IPS DF 6.9 (cell line): ENCODE measurements at regions not wholly inside any gene's neighbourhood (a gene's known extent, or its start where the extent isn't known, plus 50 kb on each side); places are given as distances from the start of the nearest gene placed in this dataset.
A peak's percentile ranks its signal among the peaks of the same experiment; 100 is the strongest.

Experiments
- DNase-seq: peaks from one replicate; pipeline ENCODE4 v3.0.0-alpha.2; 2013; ENCODE audit warnings: low read depth, low spot score
- H3K27ac ChIP-seq: one replicate; pipeline ENCODE4 v1.5.1; 2013; ENCODE audit warnings: low read length, control low read depth
- H3K27me3 ChIP-seq: 2 replicates; pipeline ENCODE4 v1.6.1; 2013; ENCODE audit warnings: mild to moderate bottlenecking, low read length; ENCODE audit not compliant: control insufficient read depth, insufficient read depth
- H3K36me3 ChIP-seq: 2 replicates; pipeline ENCODE4 v1.6.1; 2013; ENCODE audit warnings: low read length; ENCODE audit not compliant: control insufficient read depth, insufficient read depth
- H3K4me1 ChIP-seq: 2 replicates; pipeline ENCODE4 v1.6.1; 2013; ENCODE audit warnings: low read length; ENCODE audit not compliant: control insufficient read depth, insufficient read depth
- H3K4me3 ChIP-seq: 2 replicates; pipeline ENCODE4 v1.5.1; 2013; ENCODE audit warnings: mild to moderate bottlenecking, low read length
- H3K9me3 ChIP-seq: 2 replicates; pipeline ENCODE4 v1.6.1; 2013; ENCODE audit warnings: low read length, inconsistent platforms; ENCODE audit not compliant: control insufficient read depth, insufficient read depth
- WGBS: extraction: QIAGEN DNeasy Blood & Tissue Kit; methylation state at CpG from one replicate; pipeline ENCODE4 v1.1.7; 2013; ENCODE audit warnings: mixed read lengths, missing lambda C conversion rate; ENCODE audit not compliant: insufficient read length, insufficient coverage; 5-methylcytosine and 5-hydroxymethylcytosine counted together

DNA sequence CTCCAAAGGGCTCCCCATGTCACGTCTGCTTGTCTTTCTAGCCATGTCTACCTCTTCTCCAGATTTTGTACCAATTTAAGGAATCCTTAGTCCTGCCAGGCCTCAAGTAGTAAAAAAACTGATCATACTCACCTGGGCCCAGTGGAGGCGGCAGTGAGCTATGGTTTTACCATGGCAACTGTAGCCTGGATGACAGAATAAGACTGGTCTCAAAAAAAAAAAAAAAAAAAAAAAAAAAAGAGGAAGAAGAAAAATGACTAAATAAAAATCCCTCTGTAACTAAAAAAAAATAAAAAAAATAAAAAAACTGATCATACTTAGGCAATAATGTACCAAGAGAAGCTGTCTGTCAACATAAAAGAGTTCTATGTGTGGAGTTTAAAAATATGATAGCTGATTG, 221.6 kb downstream of the NR4A2 start:
- H3K36me3 ChIP-seq, result no peaks in the 10 kb centered on the region
- H3K27ac ChIP-seq, result no peak overlapping the region
- no peak overlapping the region for H3K4me3 ChIP-seq
- H3K9me3 ChIP-seq, result no peaks in the 10 kb centered on the region
- H3K27me3 ChIP-seq, result no peaks in the 10 kb centered on the region
- WGBS, result no CpG with 5 or more reads among the region's 2 CpGs
- no peaks in the 10 kb centered on the region for H3K4me1 ChIP-seq
- DNase-seq, result no peak

DNA sequence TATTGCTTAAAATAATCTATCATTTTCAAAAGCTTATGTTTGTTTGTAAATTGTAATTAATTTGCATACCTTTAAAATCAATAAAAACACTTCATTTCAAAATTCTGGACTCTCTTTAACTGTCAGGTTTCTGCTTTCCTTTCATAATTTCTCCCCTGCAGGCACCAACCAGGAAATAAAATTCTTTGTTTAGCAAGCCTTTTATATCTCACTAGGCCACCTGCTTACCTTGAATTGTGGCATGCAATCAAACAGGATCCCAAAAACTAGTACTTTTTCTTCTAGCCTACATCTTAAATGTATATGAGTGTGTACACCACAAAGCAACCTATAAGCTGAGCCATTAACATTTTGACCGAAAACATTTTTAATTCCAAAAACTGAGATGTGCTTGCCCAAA, 233.1 kb downstream of the NR4A2 start:
- Histone ChIP-seq H3K4me1 (no peaks in the 10 kb centered on the region), H3K27ac (no peak overlapping the region), H3K36me3 (no peaks in the 10 kb centered on the region), H3K9me3 (no peaks in the 10 kb centered on the region), H3K4me3 (no peak overlapping the region), H3K27me3 (no peaks in the 10 kb centered on the region)
- no CpG with 5 or more reads among the region's 1 CpG for WGBS
- no peak for DNase-seq

DNA sequence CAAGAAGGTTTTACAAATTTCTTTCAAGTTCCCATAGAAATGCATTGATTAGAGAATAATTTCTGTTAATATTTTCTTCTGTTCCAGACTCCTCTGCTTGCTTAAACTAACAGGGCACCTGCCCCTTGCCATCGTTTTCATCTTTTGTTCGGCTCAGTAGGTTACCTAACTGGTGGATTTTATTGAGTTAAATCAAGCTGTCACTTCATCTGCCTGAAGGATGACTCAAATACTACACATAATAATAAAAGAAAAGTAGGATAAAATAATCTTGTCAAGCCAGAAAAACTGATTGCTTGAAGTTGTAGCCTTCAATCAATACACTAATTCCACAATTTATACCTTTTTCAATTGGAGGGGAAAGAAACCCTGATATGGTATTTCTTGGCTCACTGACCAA, 234.0 kb downstream of the NR4A2 start:
- Histone ChIP-seq H3K4me1 (no peaks in the 10 kb centered on the region), H3K4me3 (no peak overlapping the region), H3K27ac (no peak overlapping the region), H3K36me3 (no peaks in the 10 kb centered on the region), H3K27me3 (no peaks in the 10 kb centered on the region), H3K9me3 (no peaks in the 10 kb centered on the region)
- DNase-seq, result no peak
- no CpG with 5 or more reads among the region's 2 CpGs for whole genome bisulfite sequencing

- H3K4me1 ChIP-seq, result no peaks in the 10 kb centered on the region
- no peak overlapping the region for H3K27ac ChIP-seq
- no CpG with 5 or more reads among the region's 5 CpGs for WGBS
- H3K36me3 ChIP-seq, result no peaks in the 10 kb centered on the region
- no peak overlapping the region for H3K4me3 ChIP-seq
- H3K27me3 ChIP-seq, result no peaks in the 10 kb centered on the region
- H3K9me3 ChIP-seq, result no peaks in the 10 kb centered on the region
- no peak for DNase-seq
Measured at GRCh38 chr2:156088587-156088986, 243.9 kb downstream of the NR4A2 start.

DNA sequence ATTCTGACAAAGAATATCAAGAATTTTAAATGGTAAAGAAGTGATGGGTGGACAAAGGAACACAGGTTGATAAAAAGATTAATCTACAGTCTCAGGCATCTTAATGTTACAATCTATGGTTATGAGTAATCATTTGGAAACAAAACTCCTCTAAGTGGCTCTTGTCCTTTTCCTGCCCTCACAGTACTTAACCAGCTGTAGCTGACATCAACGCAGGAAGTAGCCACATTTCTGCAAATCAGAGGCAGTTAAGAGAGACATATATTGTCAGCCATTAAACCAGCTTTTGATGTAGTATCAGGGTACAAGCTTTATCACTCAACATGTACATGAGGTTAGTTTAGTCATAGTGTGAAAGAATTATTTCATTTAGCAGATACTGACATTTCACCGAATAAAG, 244.6 kb downstream of the NR4A2 start:
- Histone ChIP-seq H3K27me3 (no peaks in the 10 kb centered on the region), H3K36me3 (no peaks in the 10 kb centered on the region), H3K27ac (no peak overlapping the region), H3K4me1 (no peaks in the 10 kb centered on the region), H3K4me3 (no peak overlapping the region), H3K9me3 (no peaks in the 10 kb centered on the region)
- WGBS, result no CpG with 5 or more reads among the region's 2 CpGs
- no peak for DNase-seq

DNA sequence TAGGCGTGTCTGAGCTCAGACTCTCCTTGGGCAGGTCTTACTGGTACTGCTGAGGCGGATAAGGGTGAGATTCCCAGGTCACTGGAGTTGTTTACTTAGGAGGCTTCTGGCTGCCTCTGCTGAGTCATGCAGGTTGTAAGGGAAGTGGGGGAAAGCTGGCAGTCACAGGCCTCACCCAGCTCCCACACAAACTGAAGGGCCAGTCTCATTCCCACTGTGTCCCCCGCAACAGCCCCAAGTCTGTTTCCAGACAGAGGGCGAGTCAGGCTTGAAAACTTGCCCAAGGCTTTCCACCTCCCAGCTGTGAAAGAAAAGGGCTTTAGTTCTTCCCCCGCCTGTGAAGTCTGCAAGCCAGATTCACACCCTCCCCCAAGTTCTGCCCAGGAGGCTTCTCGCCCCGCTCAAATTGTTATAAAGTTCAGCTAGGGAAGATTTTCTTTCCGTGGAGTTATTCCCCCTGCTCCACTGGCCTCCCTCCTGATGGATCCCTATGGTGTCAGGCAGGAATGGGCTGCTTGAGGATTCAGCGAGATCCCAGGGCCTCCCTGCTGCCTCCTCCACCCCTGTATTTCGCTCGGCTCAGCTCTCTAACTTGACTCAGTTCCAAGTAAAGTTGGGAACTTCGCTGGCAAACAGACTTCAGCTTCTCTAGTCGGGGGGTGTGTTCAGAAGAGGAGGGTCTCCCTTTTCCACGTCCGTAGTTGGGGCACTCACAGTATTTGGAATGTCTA, 248.6 kb downstream of the NR4A2 start:
- no peaks in the 10 kb centered on the region for H3K36me3 ChIP-seq
- WGBS, result no CpG with 5 or more reads among the region's 15 CpGs
- no peak overlapping the region for H3K27ac ChIP-seq
- no peaks in the 10 kb centered on the region for H3K9me3 ChIP-seq
- DNase-seq, result no peak
- H3K4me3 ChIP-seq, result no peak overlapping the region
- no peaks in the 10 kb centered on the region for H3K27me3 ChIP-seq
- H3K4me1 ChIP-seq, result no peaks in the 10 kb centered on the region

DNA sequence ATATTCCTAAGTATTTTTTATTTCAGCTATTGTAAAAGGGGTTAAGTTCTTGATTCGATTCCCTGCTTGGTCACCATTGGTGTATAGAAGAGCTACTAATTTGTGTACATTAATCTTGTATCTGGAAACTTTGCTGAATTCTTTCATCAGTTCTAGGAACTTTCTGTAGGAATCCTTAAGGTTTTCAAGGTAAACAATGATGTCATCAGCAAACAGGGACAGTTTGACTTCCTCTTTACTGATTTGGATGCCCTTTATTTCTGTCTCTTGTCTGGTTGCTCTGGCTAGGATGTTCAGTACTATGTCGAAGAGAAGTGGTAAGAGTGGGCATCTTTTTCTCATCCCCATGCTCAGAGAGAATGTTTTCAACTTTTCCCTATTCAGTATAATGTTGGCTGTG, 252.7 kb downstream of the NR4A2 start:
- no peaks in the 10 kb centered on the region for H3K4me1 ChIP-seq
- H3K4me3 ChIP-seq, result no peak overlapping the region
- no CpG with 5 or more reads among the region's 2 CpGs for WGBS

DNA sequence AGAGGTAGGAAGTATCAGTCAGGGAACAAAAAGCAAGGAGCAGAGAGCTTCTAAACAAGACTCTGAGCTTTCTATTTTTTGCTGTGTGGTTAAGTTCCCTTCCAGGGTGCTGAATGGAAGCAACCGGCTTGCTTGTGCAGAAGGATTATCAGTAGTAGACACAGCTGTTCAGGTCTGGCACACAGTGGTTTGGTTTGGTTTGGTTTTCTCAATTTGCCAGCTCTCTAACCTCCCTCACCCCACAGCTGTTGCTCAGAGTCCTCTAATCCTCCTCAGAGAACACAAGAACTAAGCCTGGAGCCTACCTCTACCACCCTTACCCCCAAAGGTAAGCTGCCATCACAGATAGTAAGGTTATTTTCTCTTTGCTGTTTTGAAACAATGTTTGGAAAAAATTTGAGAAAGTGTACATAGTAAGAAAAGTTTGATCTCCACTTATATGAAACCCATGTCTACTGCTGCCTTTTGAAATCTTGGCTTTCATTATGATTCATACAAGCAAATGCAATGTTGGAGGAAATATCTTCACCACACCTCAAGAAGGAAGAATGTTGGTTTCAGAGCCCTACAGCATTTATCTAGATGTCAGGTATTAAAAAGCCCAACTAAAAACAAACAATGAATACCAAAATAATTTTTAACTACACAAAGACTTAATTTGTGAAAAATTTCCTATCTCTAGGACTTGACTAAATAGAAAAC, 255.3 kb downstream of the NR4A2 start:
- no peak overlapping the region for H3K4me3 ChIP-seq
- H3K27ac ChIP-seq, result no peak overlapping the region
- no peaks in the 10 kb centered on the region for H3K9me3 ChIP-seq
- H3K27me3 ChIP-seq, result no peaks in the 10 kb centered on the region
- H3K4me1 ChIP-seq, result no peaks in the 10 kb centered on the region
- no CpG with 5 or more reads among the region's 1 CpG for WGBS
- H3K36me3 ChIP-seq, result no peaks in the 10 kb centered on the region
- DNase-seq, result no peak

More for the DNA sequence above, 252.7 kb downstream of the NR4A2 start:
- Histone ChIP-seq H3K27me3 (no peaks in the 10 kb centered on the region), H3K27ac (no peak overlapping the region), H3K36me3 (no peaks in the 10 kb centered on the region), H3K9me3 (no peaks in the 10 kb centered on the region)
- no peak for DNase-seq

DNA sequence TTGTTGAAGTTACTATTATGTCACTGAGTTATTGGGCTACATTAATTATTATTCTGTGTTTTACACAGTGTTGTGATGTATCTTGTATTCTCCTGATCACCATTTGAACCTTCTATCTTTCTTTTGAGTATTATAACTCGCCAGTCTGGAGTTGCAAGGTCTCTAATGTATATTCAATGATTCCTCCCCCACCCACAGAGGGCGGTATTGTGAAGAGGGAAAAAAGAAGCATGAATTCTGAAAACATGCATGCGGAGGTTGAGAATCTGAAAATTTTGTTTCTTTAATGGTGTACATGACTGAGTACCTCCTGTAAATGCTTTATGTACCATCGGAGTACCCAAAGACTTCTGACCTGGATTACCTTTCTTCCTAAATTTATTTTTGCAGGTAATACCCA, 266.6 kb downstream of the NR4A2 start:
- H3K27me3 ChIP-seq, result no peaks in the 10 kb centered on the region
- no peak overlapping the region for H3K27ac ChIP-seq
- no CpG with 5 or more reads among the region's 4 CpGs for WGBS
- no peaks in the 10 kb centered on the region; the same call in 1 of the 2 replicates for H3K9me3 ChIP-seq
- DNase-seq, result peak; percentile 4
- no peaks in the 10 kb centered on the region for H3K4me1 ChIP-seq
- no peaks in the 10 kb centered on the region for H3K36me3 ChIP-seq
- no peak overlapping the region for H3K4me3 ChIP-seq

DNA sequence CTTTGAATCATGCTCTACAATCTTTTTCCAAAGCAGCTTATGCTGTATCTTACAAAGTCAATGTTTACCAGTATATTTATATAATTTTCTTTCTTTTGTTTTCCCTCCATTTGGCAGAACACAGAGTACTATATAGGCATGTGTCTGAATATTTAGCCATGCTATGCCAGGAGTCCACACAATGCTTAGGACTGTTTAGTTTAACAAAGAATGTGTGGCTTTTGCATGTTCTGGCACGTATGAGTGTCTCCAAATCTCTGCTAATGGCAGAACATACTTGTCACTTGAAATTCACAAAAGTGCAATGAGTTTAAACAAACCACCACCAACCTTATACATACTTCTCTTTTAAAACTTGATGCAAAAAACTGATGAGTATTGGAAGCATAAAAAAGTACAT, 268.0 kb downstream of the NR4A2 start:
- Histone ChIP-seq H3K4me1 (no peaks in the 10 kb centered on the region), H3K4me3 (no peak overlapping the region), H3K27ac (no peak overlapping the region), H3K27me3 (no peaks in the 10 kb centered on the region), H3K36me3 (no peaks in the 10 kb centered on the region), H3K9me3 (no peaks in the 10 kb centered on the region; the same call in 1 of the 2 replicates)
- no CpG with 5 or more reads among the region's 1 CpG for WGBS
- DNase-seq, result no peak

DNA sequence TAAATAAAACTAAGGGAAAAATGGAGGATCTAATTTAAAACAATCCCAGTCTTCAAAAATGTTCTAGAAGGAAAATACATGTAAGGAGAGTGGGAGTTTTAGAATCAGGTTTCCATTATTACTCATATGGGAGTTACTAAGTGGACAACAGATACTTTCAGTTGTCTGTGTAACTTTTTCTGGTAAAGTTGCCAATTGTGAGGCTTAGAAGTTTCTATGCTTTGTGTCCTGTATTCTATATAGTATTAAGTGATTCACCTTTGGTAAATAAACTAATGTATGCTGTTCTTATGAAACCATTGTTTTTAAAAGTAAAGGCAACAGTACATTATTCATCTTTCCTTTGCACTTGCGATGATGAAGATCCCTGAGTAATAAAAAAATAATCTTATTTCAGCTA, 274.9 kb downstream of the NR4A2 start:
- H3K27me3 ChIP-seq, result no peaks in the 10 kb centered on the region
- DNase-seq, result no peak
- H3K9me3 ChIP-seq, result no peaks in the 10 kb centered on the region
- H3K27ac ChIP-seq, result no peak overlapping the region
- H3K4me1 ChIP-seq, result no peaks in the 10 kb centered on the region; the same call in 1 of the 2 replicates
- WGBS, result no CpG with 5 or more reads among the region's 1 CpG
- no peaks in the 10 kb centered on the region for H3K36me3 ChIP-seq
- no peak overlapping the region for H3K4me3 ChIP-seq
